ENCODE measurements at regions not wholly inside any gene's neighbourhood (a gene's known extent, or its start where the extent isn't known, plus 50 kb on each side); places are given as distances from the start of the nearest gene placed in this dataset.

DNA sequence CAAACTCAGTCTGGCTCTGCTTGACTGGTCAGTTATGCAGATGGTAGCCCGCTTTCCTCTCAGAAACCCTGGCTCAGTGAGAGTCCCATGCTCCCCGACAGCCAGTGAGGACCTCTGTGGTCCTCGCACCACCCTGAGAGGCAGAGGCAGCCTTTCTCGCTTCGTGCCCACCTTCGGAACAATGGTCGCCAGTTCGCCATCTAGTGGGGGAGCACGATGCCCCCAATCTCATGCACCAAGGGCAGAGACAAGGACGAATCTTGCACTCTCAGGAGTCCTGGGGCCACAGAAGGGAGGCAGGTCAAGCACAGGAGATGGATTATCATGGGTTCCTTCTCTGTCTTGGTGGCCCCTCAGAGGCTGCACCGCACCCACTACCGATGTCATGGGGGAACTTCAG, 75.2 kb downstream of the RHCG start:
- in situ Hi-C loops (cut with MboI; ENCODE audit: low sequenced_read_pairs): no loop called here

- in situ Hi-C loops (cut with MboI; ENCODE audit: low sequenced_read_pairs): loop anchor here (5.0 kb wide), 1 partner anchor 57 kb away; no protein-coding TSS in a partner anchor
Observed at GRCh38 chr15:89419370-89419984, 76.9 kb downstream of the RHCG start.

- in situ Hi-C loops (cut with MboI; ENCODE audit: low sequenced_read_pairs): loop anchor here (5.0 kb wide), 1 partner anchor 55 kb away; no protein-coding TSS in a partner anchor
Observed at GRCh38 chr15:89417206-89417725, 79.1 kb downstream of the RHCG start.

GRCh38 chr15:89416339-89417183, 79.8 kb downstream of the RHCG start:
- in situ Hi-C loops (cut with MboI; ENCODE audit: low sequenced_read_pairs): loop anchor here (5.0 kb wide), 1 partner anchor 54 kb away; no protein-coding TSS in a partner anchor

DNA sequence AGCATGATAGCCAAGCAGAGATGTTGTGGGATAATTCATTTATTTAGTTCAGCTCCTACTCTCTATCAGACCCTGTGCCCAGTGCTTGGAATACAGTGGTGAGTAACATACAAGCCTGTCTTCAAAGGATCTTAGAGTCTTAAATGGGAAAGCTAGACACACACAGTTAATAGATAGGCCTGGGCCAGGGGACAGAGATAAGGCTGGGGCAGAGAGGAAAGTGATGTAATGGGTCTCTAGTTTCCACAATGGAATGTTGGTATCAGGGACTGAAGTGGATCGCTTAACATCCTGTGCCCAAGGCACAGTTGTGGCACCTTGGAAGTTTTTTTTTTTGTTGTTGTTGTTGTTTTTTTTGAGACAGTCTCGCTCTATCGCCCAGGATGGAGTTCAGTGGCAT, 79.9 kb upstream of the POLG start:
- in situ Hi-C loops (cut with MboI; ENCODE audit: low sequenced_read_pairs): no loop called here

- in situ Hi-C loops (cut with MboI; ENCODE audit: low sequenced_read_pairs): no loop called here
Observed at GRCh38 chr15:89413877-89414276, 79.3 kb upstream of the POLG start.

- in situ Hi-C loops (cut with MboI; ENCODE audit: low sequenced_read_pairs): no loop called here
Observed at GRCh38 chr15:89412905-89413411, 78.3 kb upstream of the POLG start.

DNA sequence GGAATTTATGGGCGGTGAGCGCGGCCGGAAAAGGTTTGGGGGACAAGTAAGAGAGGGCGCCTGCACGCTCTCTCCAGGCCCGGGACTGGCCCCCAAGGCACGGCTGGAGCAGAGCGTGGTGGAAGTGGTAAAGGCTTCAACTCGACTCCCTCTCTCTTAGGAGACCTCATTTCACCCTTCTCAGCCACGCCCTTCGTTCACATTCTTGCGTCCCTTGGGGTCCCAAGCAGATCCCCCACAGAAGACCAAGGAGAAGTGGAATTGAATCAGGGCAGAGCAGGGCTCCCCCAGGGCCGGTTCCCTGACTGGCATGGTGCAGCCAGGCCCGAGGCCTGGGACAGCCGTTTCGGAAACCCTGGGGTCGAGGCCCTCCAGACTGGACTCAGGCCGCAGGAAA, 75.4 kb upstream of the POLG start:
- in situ Hi-C loops (cut with MboI; ENCODE audit: low sequenced_read_pairs): no loop called here

DNA sequence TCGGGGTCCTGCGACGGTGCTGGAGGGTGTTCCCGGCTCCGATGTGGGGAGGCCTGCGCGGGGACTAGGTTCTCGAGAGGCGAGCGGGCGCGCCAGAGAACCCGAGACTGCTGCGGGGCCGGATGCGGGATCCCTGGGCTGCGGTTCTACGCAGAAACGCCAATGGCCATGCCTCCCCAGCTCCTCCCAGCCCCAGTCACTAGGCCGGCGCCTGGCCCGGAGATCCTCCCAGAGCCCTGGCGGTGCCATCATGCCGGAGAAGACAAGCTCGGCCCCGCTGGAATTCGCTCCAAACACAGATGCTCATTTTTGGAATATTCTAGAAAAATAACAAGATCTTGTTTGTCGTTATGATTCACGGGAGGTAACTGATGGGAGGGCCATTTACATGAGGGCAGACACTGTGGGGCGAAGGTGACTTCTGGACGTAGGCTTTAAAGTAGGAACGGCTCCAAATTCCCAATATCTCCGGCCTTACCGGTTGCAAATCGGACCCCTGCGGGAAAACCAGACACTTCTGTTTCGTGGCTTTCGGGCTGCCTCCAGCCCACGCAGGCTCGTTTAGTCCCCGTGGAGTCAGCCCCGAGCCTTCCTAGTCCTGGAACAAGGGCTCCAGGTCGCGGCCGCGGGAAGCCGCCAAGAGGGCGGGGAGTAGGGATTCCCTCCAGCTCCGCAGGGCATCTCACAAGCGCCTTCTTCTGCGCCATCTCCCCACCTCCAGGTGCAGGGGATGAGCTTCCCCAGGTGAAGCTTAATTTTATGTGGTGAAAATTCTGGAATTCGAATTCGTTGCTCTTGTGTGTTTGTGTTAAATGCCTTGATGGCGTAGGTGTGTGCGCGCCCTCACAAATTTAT, 74.8 kb upstream of the POLG start:
- in situ Hi-C loops (cut with MboI; ENCODE audit: low sequenced_read_pairs): no loop called here

DNA sequence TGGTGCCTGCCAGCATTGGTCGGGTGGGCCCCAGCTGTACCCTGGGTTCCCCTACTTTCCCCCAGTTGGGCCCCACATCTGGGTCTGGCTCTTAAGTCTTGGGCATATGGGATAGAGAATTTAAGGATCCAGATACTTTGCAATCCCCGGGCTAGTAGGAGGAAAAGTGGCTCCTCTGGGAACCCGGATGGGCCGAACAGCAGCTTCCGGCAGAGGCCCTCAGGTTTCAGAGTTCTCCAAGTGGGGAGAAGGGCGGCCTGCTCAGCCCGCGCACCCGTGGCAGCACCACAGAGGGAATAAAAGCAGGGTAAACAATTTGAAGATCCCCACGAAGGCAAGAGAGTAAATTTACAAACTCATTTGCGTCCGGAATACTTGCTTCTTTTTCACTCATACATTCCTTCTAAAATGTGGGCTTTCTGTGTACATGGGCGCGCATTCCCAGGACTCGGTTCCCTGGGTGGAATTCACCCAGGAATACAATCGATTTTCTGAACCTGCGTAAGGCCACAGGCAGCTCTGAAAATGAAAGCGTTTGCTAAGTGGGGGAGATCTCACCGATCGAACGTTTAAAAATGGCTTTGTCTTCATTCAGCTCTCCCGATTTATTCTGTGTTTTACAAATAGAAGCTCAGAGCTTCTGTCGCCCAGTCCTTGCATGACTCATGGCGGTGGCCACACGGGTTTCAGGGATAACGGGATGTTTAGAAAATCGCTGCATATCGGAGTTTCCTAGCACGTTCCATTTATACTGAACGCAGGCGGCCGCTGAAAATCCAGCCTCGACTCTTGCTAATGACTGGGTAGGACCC, 74.0 kb upstream of the POLG start:
- in situ Hi-C loops (cut with MboI; ENCODE audit: low sequenced_read_pairs): no loop called here

DNA sequence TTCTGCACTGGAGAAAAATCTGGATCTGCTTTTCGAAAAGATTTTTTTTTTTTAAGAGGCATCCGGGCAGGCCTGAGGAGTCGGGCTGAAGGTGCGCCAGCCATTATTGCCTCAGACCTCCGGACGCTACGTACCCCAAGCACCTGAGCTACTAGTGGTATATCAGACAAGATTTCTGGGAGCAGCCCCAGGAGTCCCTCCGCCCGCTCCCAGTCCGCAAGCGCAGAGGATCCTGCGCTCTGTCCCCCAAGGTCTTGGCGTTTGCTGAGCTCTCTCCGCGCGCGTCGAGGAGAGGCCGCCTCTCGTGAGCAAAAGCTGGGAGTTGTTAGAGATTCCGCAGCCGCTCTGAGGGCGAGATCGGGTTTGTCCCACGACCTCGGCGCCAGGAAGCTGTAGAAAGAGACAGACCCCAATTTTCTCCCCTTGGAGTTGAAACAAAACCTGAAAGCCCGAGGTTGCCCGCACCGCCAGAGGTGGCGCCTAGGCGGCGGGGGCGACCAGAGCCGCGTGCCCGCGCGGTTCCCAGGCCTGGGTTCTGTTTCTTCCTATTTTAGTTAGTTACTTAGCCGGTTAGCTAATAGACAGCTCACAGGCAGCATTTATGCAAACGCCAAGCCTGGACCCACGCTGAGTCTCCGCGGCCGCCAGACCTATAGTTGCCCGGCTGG, 72.5 kb upstream of the POLG start:
- in situ Hi-C loops (cut with MboI; ENCODE audit: low sequenced_read_pairs): no loop called here

- in situ Hi-C loops (cut with MboI; ENCODE audit: low sequenced_read_pairs): no loop called here
Observed at GRCh38 chr15:89406218-89406939, 71.8 kb upstream of the POLG start.

GRCh38 chr15:89405494-89405893, 70.9 kb upstream of the POLG start:
- in situ Hi-C loops (cut with MboI; ENCODE audit: low sequenced_read_pairs): no loop called here

GRCh38 chr15:89404023-89404422, 69.4 kb upstream of the POLG start:
- in situ Hi-C loops (cut with MboI; ENCODE audit: low sequenced_read_pairs): no loop called here

DNA sequence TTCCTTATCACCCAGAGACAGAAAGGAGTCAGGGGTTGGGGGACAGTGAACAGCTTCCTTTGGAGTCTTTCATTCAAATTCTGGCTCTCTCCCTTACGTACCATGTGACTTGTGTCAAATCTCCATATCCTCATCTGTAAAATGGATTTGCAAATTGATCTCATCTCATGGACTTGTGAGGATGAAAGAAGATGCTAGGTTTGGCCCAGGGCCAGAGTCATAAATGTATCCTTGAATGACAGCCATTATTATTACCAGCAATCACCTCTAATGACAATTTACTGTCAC, 67.8 kb upstream of the POLG start:
- in situ Hi-C loops (cut with MboI; ENCODE audit: low sequenced_read_pairs): no loop called here

- in situ Hi-C loops (cut with MboI; ENCODE audit: low sequenced_read_pairs): no loop called here
Observed at GRCh38 chr15:89401631-89402517, 67.2 kb upstream of the POLG start.

DNA sequence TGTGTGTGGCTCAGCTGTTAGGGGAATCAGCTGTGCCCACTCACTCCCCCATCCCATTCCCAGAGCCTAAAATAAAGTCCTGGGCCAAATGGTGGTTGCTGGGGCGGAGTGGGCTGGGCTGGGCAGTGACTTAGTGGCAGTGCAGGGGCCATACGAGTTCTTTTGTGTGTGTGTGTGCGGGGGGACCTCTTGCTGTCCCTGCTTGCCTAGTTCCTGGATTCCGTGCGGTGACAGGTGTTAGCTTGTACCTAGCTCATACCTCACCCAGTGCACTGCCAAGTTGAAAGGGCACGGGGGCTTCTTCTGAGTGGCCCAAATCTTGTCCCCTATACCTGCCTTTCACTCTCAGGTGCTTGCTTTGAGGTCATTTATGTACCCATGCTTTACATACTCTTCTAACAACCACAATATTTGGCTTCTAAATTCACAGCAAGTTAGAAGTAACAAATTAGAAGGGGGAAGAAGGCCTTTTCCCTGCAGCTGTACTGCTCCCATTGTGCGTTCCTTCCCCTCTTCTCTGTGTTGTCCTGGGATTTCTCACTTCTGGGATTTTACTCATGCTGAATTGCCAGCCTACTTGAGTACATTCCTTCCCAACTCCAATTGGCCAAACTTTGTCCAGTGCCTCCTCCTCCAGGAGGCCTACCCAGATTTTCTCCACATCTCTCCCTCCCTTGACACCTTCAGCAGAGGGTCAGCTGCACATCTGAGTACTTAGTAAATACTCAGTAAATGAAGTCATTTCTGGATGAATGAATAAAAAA, 66.3 kb upstream of the POLG start:
- in situ Hi-C loops (cut with MboI; ENCODE audit: low sequenced_read_pairs): no loop called here
